ENCODE measurements at regions not wholly inside any gene's neighbourhood (a gene's known extent, or its start where the extent isn't known, plus 50 kb on each side); places are given as distances from the start of the nearest gene placed in this dataset.
"Not testable (repeated sequence)": the region's sequence is repeated elsewhere in the genome, so short reads cannot be mapped to it uniquely, and the experiment has no call there.

- DNase-seq (ENCODE audit: low spot score) (no peak), FAIRE-seq (no peak)
Measured at GRCh38 chr18:10138719-10139118, 224.9 kb downstream of the VAPA start.

GRCh38 chr18:10139783-10140410, 226.1 kb downstream of the VAPA start:
- peak; percentile 13 for FAIRE-seq
- DNase-seq (ENCODE audit: low spot score): peak; percentile 72

- DNase-seq (ENCODE audit: low spot score): peak; percentile 67
- FAIRE-seq: peak; percentile 52
Measured at GRCh38 chr18:10140461-10141282, 226.9 kb downstream of the VAPA start.

- no peak for FAIRE-seq
- DNase-seq (ENCODE audit: low spot score): peak; percentile 25
Measured at GRCh38 chr18:10141559-10141958, 227.7 kb downstream of the VAPA start.

- DNase-seq (ENCODE audit: low spot score): no peak
- no peak for FAIRE-seq
Measured at GRCh38 chr18:10142056-10142455, 228.2 kb downstream of the VAPA start.

- FAIRE-seq: peak; percentile 56
- peak; percentile 67 for DNase-seq (ENCODE audit: low spot score)
Measured at GRCh38 chr18:10142496-10143160, 228.8 kb downstream of the VAPA start.

- FAIRE-seq (peak; percentile 5), DNase-seq (ENCODE audit: low spot score) (no peak)
Measured at GRCh38 chr18:10143596-10143995, 229.8 kb downstream of the VAPA start.

GRCh38 chr18:10145546-10145945, 231.7 kb downstream of the VAPA start:
- FAIRE-seq (no peak), DNase-seq (ENCODE audit: low spot score) (no peak)

- peak; percentile 74 for FAIRE-seq
- DNase-seq (ENCODE audit: low spot score): no peak
Measured at GRCh38 chr18:10147226-10147625, 233.4 kb downstream of the VAPA start.

GRCh38 chr18:10147752-10148151, 233.9 kb downstream of the VAPA start:
- peak; percentile 59 for FAIRE-seq
- no peak for DNase-seq (ENCODE audit: low spot score)

- DNase-seq (ENCODE audit: low spot score) (no peak), FAIRE-seq (no peak)
Measured at GRCh38 chr18:10148189-10148929, 234.5 kb downstream of the VAPA start.

- FAIRE-seq (no peak), DNase-seq (ENCODE audit: low spot score) (no peak)
Measured at GRCh38 chr18:10149768-10150556, 236.1 kb downstream of the VAPA start.

- peak; percentile 98 for FAIRE-seq
- DNase-seq (ENCODE audit: low spot score): not testable (repeated sequence)
Measured at GRCh38 chr18:10150576-10150975, 236.8 kb downstream of the VAPA start.

GRCh38 chr18:10152475-10152874, 238.7 kb downstream of the VAPA start:
- FAIRE-seq: no peak
- DNase-seq (ENCODE audit: low spot score): no peak

GRCh38 chr18:10153924-10154752, 240.3 kb downstream of the VAPA start:
- FAIRE-seq: no peak
- no peak for DNase-seq (ENCODE audit: low spot score)

- FAIRE-seq (no peak), DNase-seq (ENCODE audit: low spot score) (no peak)
Measured at GRCh38 chr18:10157706-10158105, 243.9 kb downstream of the VAPA start.

GRCh38 chr18:10160251-10160650, 246.4 kb downstream of the VAPA start:
- DNase-seq (ENCODE audit: low spot score) (no peak), FAIRE-seq (peak; percentile 20)

GRCh38 chr18:10161315-10161714, 247.5 kb downstream of the VAPA start:
- DNase-seq (ENCODE audit: low spot score) (no peak), FAIRE-seq (no peak)

- DNase-seq (ENCODE audit: low spot score) (no peak), FAIRE-seq (no peak)
Measured at GRCh38 chr18:10162340-10162739, 248.5 kb downstream of the VAPA start.

Measured in urothelium cell line (cell line).